Sigmoid colon (tissue), 6 donors: ENCODE measurements at regions not wholly inside any gene's neighbourhood (a gene's known extent, or its start where the extent isn't known, plus 50 kb on each side); places are given as distances from the start of the nearest gene placed in this dataset.
"Not testable (repeated sequence)": the region's sequence is repeated elsewhere in the genome, so short reads cannot be mapped to it uniquely, and the experiment has no call there.

Source experiments
- DNase-seq: peaks from one replicate; pipeline ENCODE4 v3.0.0-alpha.2; 2019
- H3K27ac ChIP-seq, 4 donors: fragments of 200-600 bp; sonication (generic); one replicate each; pipeline ENCODE4 v1.5.1; 2016 to 2019; ENCODE audit warnings: mild to moderate bottlenecking in 1 of 4
- H3K27me3 ChIP-seq, 3 donors: fragments of 200-600 bp; sonication (generic); one replicate each; pipeline ENCODE4 v1.5.1; 2019; ENCODE audit warnings: mild to moderate bottlenecking in 1 of 3
- H3K36me3 ChIP-seq, 4 donors: fragments of 200-600 bp; sonication (generic); one replicate each; pipeline ENCODE4 v1.5.1; 2016 to 2019
- H3K4me1 ChIP-seq, 4 donors: fragments of 200-600 bp; sonication (generic); one replicate each; pipeline ENCODE4 v1.5.1; 2017 to 2019
- H3K4me3 ChIP-seq, 4 donors: fragments of 200-600 bp; sonication (generic); one replicate each; pipeline ENCODE4 v1.5.1; 2017 to 2019; ENCODE audit warnings: mild to moderate bottlenecking in 2 of 4, moderate library complexity in 1 of 4
- H3K9me3 ChIP-seq, 4 donors: fragments of 200-600 bp in 3 of 4; sonication (generic) in 3 of 4; one replicate each; pipeline versions ENCODE4 v1.5.1 to v1.6.1; 2013 to 2019
- CTCF ChIP-seq, 4 experiments: fragments of 450-650 bp in 3 of 4; fragments of 200-600 bp in 1 of 4; IDR thresholded peaks; one replicate each; pipeline ENCODE4 v1.5.1; 2016 to 2019; ENCODE audit warnings: antibody characterized with exemption in 4 of 4, mild to moderate bottlenecking in 3 of 4, moderate library complexity in 2 of 4
- EP300 ChIP-seq, 4 donors: sonication (generic); formaldehyde crosslinking; IDR thresholded peaks; one replicate each; pipeline ENCODE4 v1.6.1; 2017; ENCODE audit warnings: antibody characterized with exemption in 4 of 4
- POLR2A ChIP-seq, 2 donors: fragments of 450-650 bp; IDR thresholded peaks; one replicate each; pipeline ENCODE4 v1.6.1; 2016; ENCODE audit warnings: antibody characterized with exemption in 2 of 2, mild to moderate bottlenecking in 2 of 2, moderate library complexity in 2 of 2
- POLR2AphosphoS5 ChIP-seq, 4 donors: sonication (generic); formaldehyde crosslinking; IDR thresholded peaks; one replicate each; pipeline ENCODE4 v1.6.1; 2017; ENCODE audit warnings: antibody characterized with exemption in 4 of 4
- WGBS, 2 donors: extraction: QIAGEN DNeasy Blood & Tissue Kit; methylation state at CpG; one replicate each; pipeline ENCODE4 v1.1.7; 2013; 5-methylcytosine and 5-hydroxymethylcytosine counted together
- intact Hi-C: fragments of 100-400 bp; cut with DNase I; formaldehyde crosslinking; loops from one replicate; pipeline ENCODE4 v1.15.1; 2023
- donor health status: healthy with polysubstance abuse.
- donor health status: healthy.

- Histone ChIP-seq H3K27me3 (no peaks in the 10 kb centered on the region), H3K27ac (peak overlapping the region in 2 of 4 donors; percentile 72 to 75), H3K9me3 (no peaks in the 10 kb centered on the region), H3K4me1 (peaks cover 0 to 18% (median 16%) of the 10 kb centered on the region in 4 donors), H3K4me3 (peak overlapping the region in 1 of 4 donors; percentile 5), H3K36me3 (no peaks in the 10 kb centered on the region)
- intact Hi-C loops = loop anchor here (2.0 kb wide), 2 partner anchors 198 to 386 kb away; partner anchors contain the start of gene DHRS7B
- no peak for DNase-seq
- WGBS, 2 donors = 45 to 63% methylated on average over 17 to 18 of the region's 18 CpGs
- no peak for TF ChIP-seq POLR2AphosphoS5 (IDR thresholded peaks at IDR 0.05)
- TF ChIP-seq EP300 (IDR thresholded peaks at IDR 0.05) = no peak
- no peak for TF ChIP-seq CTCF (IDR thresholded peaks at IDR 0.05)
- TF ChIP-seq POLR2A (IDR thresholded peaks at IDR 0.05) = no peak
Observed at GRCh38 chr17:21512307-21513011, 136.3 kb downstream of the KCNJ12 start.

DNA sequence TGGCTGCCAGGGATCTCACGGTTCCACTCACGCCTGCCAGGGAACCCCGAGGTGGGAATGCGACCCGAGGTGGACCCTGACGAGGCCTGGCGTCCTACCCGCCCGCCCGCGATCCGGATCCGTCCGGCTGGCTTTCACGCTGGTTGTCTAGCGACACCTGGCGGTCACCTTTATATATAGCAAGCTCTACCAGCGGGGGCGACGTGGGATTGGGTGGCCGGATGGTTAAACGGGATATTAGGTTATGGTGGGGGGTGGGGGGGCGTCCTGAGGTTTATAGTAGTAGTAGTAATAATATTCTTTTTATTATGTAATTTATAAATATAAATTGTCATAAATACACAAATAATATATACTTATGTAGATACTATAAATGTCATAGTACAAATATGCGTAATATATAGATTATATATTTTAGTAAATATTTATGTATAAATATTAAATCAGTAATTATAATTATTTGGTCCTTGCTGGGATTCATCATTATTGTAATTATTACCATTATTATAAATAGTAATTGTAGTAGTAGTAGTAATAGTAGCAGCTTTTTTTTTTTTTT is 136.9 kb downstream of the KCNJ12 start:
- TF ChIP-seq CTCF (IDR thresholded peaks at IDR 0.05) (peak; percentile 54 to 86 (median 68)), POLR2AphosphoS5 (IDR thresholded peaks at IDR 0.05) (peak in 1 of 4 donors; percentile 14), EP300 (IDR thresholded peaks at IDR 0.05) (no peak), POLR2A (IDR thresholded peaks at IDR 0.05) (no peak)
- intact Hi-C loops = loop anchor here (2.0 kb wide), 2 partner anchors 198 to 386 kb away; partner anchors contain the start of gene DHRS7B

GRCh38 chr17:21514567-21514966 is 138.4 kb downstream of the KCNJ12 start:
- H3K9me3 ChIP-seq, H3K36me3 ChIP-seq, H3K4me3 ChIP-seq, H3K27me3 ChIP-seq, DNase-seq, intact Hi-C loops, H3K27ac ChIP-seq: not testable (repeated sequence)
- 93 to 94% methylated on average over 1 of the region's 1 CpG for WGBS, 2 donors
- peaks cover 0 to 18% (median 16%) of the 10 kb centered on the region in 4 donors for H3K4me1 ChIP-seq

More for the DNA sequence above, 136.9 kb downstream of the KCNJ12 start:
- WGBS, 2 donors = 4% methylated on average over 24 of the region's 24 CpGs
- Histone ChIP-seq H3K36me3 (no peaks in the 10 kb centered on the region), H3K4me1 (peaks cover 0 to 18% (median 16%) of the 10 kb centered on the region in 4 donors), H3K27me3 (no peaks in the 10 kb centered on the region), H3K4me3 (peak overlapping the region in 1 of 4 donors; percentile 5), H3K27ac (no peak overlapping the region), H3K9me3 (no peaks in the 10 kb centered on the region)
- peak; percentile 89 for DNase-seq

DNA sequence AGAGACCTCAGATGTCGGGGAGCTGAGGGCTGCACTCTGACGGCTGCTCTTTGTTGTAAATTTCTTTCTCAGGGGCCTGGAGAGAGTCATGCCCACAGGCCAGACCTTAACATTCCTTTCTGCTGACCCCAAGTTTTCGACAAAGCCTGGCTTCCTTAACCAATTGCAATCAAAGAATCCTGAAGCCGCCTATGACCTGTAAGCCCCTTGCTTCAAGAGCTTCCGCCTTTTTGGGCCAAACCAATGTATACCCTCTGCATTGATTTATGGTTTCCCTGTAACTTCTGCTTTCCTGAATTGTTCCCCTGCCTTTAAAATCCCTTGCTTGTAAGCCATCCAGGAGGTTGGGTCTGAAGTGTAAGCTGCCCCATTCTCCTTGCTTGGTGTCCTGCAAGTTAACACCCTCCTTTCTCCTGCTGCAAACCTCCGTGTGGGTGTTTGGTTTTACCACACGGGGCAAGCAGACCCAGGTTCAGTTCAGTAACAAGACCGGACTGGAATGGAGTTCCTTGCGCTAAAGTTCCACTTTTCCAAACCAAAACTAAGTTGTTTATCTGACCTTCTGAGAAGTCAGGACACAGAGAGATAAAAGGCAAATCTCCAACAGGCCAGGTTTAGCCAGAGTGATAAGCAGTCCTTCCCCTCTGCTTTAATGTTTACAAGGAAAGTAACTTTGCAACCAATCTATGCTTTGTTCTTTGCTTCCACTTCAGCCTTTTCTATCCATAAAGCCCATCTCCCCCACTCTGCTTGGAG is 141.6 kb downstream of the KCNJ12 start:
- intact Hi-C loops = no loop called here
- 58 to 82% methylated on average over 9 of the region's 9 CpGs for WGBS, 2 donors
- Histone ChIP-seq H3K4me3 (no peak overlapping the region), H3K27ac (no peak overlapping the region), H3K9me3 (no peaks in the 10 kb centered on the region), H3K4me1 (peaks cover 0 to 2% (median 1%) of the 10 kb centered on the region in 4 donors), H3K27me3 (no peaks in the 10 kb centered on the region), H3K36me3 (no peaks in the 10 kb centered on the region)
- DNase-seq = no peak
- TF ChIP-seq EP300 (IDR thresholded peaks at IDR 0.05) = no peak
- TF ChIP-seq POLR2AphosphoS5 (IDR thresholded peaks at IDR 0.05) = no peak
- no peak for TF ChIP-seq CTCF (IDR thresholded peaks at IDR 0.05)
- TF ChIP-seq POLR2A (IDR thresholded peaks at IDR 0.05) = no peak

DNA sequence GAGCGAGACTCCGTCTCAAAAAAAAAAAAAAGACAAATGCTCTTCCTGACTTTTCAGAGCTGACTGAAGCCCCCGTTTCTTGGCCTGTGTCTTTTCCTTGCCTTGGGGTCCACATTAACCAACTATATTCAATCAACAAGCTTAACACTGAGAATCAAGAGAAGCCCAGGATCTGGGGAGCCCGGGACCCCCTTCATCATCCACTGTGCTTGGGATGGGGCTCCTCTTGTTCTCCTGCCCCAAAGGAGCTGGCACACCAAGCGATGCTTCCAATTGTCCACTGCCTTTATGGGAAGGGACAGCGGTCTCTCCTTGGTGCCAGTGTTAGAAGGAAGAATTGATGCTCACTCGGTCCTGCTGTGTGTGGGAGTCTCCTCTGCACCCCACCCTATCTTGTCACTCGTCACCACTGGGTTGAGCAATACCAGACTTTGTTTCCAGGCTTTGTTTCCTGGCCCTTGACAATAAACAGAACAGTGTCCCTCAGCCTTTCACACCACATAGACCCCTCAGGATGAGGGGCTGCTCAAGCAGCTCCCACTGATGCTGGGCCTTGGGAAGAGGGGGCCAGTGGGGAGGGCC is 146.7 kb downstream of the KCNJ12 start:
- WGBS, 2 donors = 89 to 90% methylated on average over 8 of the region's 8 CpGs
- H3K36me3 ChIP-seq = no peaks in the 10 kb centered on the region
- TF ChIP-seq POLR2A (IDR thresholded peaks at IDR 0.05) = no peak
- TF ChIP-seq EP300 (IDR thresholded peaks at IDR 0.05) = no peak
- no peak for TF ChIP-seq POLR2AphosphoS5 (IDR thresholded peaks at IDR 0.05)
- TF ChIP-seq CTCF (IDR thresholded peaks at IDR 0.05) = no peak
- no peak overlapping the region for H3K27ac ChIP-seq
- H3K4me3 ChIP-seq = no peak overlapping the region
- H3K27me3 ChIP-seq = no peaks in the 10 kb centered on the region
- DNase-seq = no peak
- H3K4me1 ChIP-seq = peaks cover 0 to 15% (median 0%) of the 10 kb centered on the region in 4 donors
- intact Hi-C loops = no loop called here
- H3K9me3 ChIP-seq = no peaks in the 10 kb centered on the region
